ENCODE measurements at regions not wholly inside any gene's neighbourhood (a gene's known extent, or its start where the extent isn't known, plus 50 kb on each side); places are given as distances from the start of the nearest gene placed in this dataset.

- ATAC-seq (ENCODE audit: low read depth), result no peak
- H3K9me3 ChIP-seq (ENCODE audit: control extremely low read depth in 1 of 3, control insufficient read depth in 2 of 3, insufficient read depth in 1 of 3, low read length in 2 of 3), result peaks cover 0 to 6% (median 1%) of the 10 kb centered on the region in 3 donors
- Mint-ChIP-seq H3K27me3 (no peaks in the 10 kb centered on the region), H3K4me1 (no peaks in the 10 kb centered on the region), H3K4me3 (no peak overlapping the region), H3K27ac (no peak overlapping the region), H3K9me3 (ENCODE audit: insufficient read depth) (no peaks in the 10 kb centered on the region)
- H3K9ac ChIP-seq (ENCODE audit: low read length), result no peak overlapping the region
- no peak overlapping the region for H2AFZ ChIP-seq (ENCODE audit: insufficient read depth, low read depth, low read length, poor library complexity, severe bottlenecking)
- H3K27me3 ChIP-seq (replicated peaks in 1 of 4; ENCODE audit: control extremely low read depth in 1 of 4, control insufficient read depth in 3 of 4, insufficient read depth in 4 of 4, low read length in 3 of 4), result no peaks in the 10 kb centered on the region
- intact Hi-C loops (cut with micrococcal nuclease), result no loop called here
- no CpG with 5 or more reads among the region's 2 CpGs for WGBS (ENCODE audit: insufficient coverage)
- no peak overlapping the region for H3K27ac ChIP-seq (ENCODE audit: low read length in 2 of 2)
- H3K4me1 ChIP-seq (ENCODE audit: control insufficient read depth in 2 of 2, insufficient read depth in 2 of 2, low read length in 2 of 2), result no peaks in the 10 kb centered on the region
- no peak overlapping the region for H3K4me2 ChIP-seq (replicated peaks; ENCODE audit: low read depth, low read length, poor library complexity, severe bottlenecking)
- no peaks in the 10 kb centered on the region for H4K20me1 ChIP-seq (ENCODE audit: control insufficient read depth, insufficient read depth, low read length, poor library complexity, severe bottlenecking)
- H3K79me2 ChIP-seq (ENCODE audit: control insufficient read depth, insufficient read depth, low read length), result no peaks in the 10 kb centered on the region
- no peaks in the 10 kb centered on the region for H3K36me3 ChIP-seq (replicated peaks in 1 of 2; ENCODE audit: control extremely low read depth in 1 of 2, control insufficient read depth in 1 of 2, extremely low read depth in 1 of 2, insufficient read depth in 2 of 2, low read length in 1 of 2)
- POLR2A ChIA-PET, result no interaction called here
- DNase-seq, result no peak
- CTCF ChIA-PET, result no interaction called here
- TF ChIP-seq EZH2 (IDR thresholded peaks at IDR 0.05; ENCODE audit: borderline replicate concordance, insufficient read depth, low read depth, low read length, poor library complexity, severe bottlenecking) (no peak), CTCF (IDR thresholded peaks at IDR 0.05) (no peak)
- H3K4me3 ChIP-seq (ENCODE audit: control extremely low read depth in 1 of 5, extremely low read depth in 1 of 5, insufficient read depth in 1 of 5, low read depth in 2 of 5, low read length in 4 of 5), result no peak overlapping the region
Measured at GRCh38 chr10:81814842-81815241, 60.2 kb upstream of the NRG3 start.

GRCh38 chr10:81817596-81818170 lies 57.3 kb upstream of the NRG3 start:
- ChIA-PET POLR2A (no interaction called here), CTCF (no interaction called here)
- no peak overlapping the region for H3K9ac ChIP-seq (ENCODE audit: low read length)
- peaks cover 6% of the 10 kb centered on the region for H3K9me3 Mint-ChIP-seq (ENCODE audit: insufficient read depth)
- peaks cover 0 to 3% (median 0%) of the 10 kb centered on the region in 3 donors for H3K9me3 ChIP-seq (ENCODE audit: control extremely low read depth in 1 of 3, control insufficient read depth in 2 of 3, insufficient read depth in 1 of 3, low read length in 2 of 3)
- no peak for DNase-seq
- no peak overlapping the region for H3K4me3 ChIP-seq (ENCODE audit: control extremely low read depth in 1 of 5, extremely low read depth in 1 of 5, insufficient read depth in 1 of 5, low read depth in 2 of 5, low read length in 4 of 5)
- no peak overlapping the region for H3K4me2 ChIP-seq (replicated peaks; ENCODE audit: low read depth, low read length, poor library complexity, severe bottlenecking)
- H3K27me3 ChIP-seq (replicated peaks in 1 of 4; ENCODE audit: control extremely low read depth in 1 of 4, control insufficient read depth in 3 of 4, insufficient read depth in 4 of 4, low read length in 3 of 4), result no peaks in the 10 kb centered on the region
- 88% methylated on average over 7 of the region's 9 CpGs for WGBS (ENCODE audit: insufficient coverage)
- H3K4me3 Mint-ChIP-seq, result no peak overlapping the region
- no peaks in the 10 kb centered on the region for H3K4me1 ChIP-seq (ENCODE audit: control insufficient read depth in 2 of 2, insufficient read depth in 2 of 2, low read length in 2 of 2)
- H3K36me3 ChIP-seq (replicated peaks in 1 of 2; ENCODE audit: control extremely low read depth in 1 of 2, control insufficient read depth in 1 of 2, extremely low read depth in 1 of 2, insufficient read depth in 2 of 2, low read length in 1 of 2), result no peaks in the 10 kb centered on the region
- no peak overlapping the region for H2AFZ ChIP-seq (ENCODE audit: insufficient read depth, low read depth, low read length, poor library complexity, severe bottlenecking)
- H3K79me2 ChIP-seq (ENCODE audit: control insufficient read depth, insufficient read depth, low read length), result no peaks in the 10 kb centered on the region
- H4K20me1 ChIP-seq (ENCODE audit: control insufficient read depth, insufficient read depth, low read length, poor library complexity, severe bottlenecking), result no peaks in the 10 kb centered on the region
- TF ChIP-seq CTCF (IDR thresholded peaks at IDR 0.05) (no peak), EZH2 (IDR thresholded peaks at IDR 0.05; ENCODE audit: borderline replicate concordance, insufficient read depth, low read depth, low read length, poor library complexity, severe bottlenecking) (no peak)
- H3K27me3 Mint-ChIP-seq, result no peaks in the 10 kb centered on the region
- intact Hi-C loops (cut with micrococcal nuclease), result no loop called here
- no peaks in the 10 kb centered on the region for H3K4me1 Mint-ChIP-seq
- no peak overlapping the region for H3K27ac Mint-ChIP-seq
- no peak for ATAC-seq (ENCODE audit: low read depth)
- no peak overlapping the region for H3K27ac ChIP-seq (ENCODE audit: low read length in 2 of 2)

Measured in B cell (primary cell).